WTC11 (cell line): ENCODE measurements at regions not wholly inside any gene's neighbourhood (a gene's known extent, or its start where the extent isn't known, plus 50 kb on each side); places are given as distances from the start of the nearest gene placed in this dataset.

Experiments used
- ETV6 ChIP-seq: sonication (generic); formaldehyde crosslinking; IDR thresholded peaks from 2 replicates; pipeline ENCODE4 v1.8.1; 2022; ENCODE audit warnings: mild to moderate bottlenecking, missing genetic modification reagents
- HMGA2 ChIP-seq: fragments of 250-450 bp; sonication (Bioruptor Pico); IDR thresholded peaks from 2 replicates; pipeline ENCODE4 v1.4.0; 2021; ENCODE audit warnings: mild to moderate bottlenecking, moderate library complexity
- NFATC4 ChIP-seq: fragments of 250-450 bp; sonication (Bioruptor Pico); IDR thresholded peaks from 2 replicates; pipeline ENCODE4 v1.9.0; 2021; ENCODE audit warnings: mild to moderate bottlenecking
- NFE2L1 ChIP-seq: sonication (generic); formaldehyde crosslinking; IDR thresholded peaks from 2 replicates; pipeline ENCODE4 v1.8.1; 2023; ENCODE audit warnings: missing genetic modification reagents
- OVOL2 ChIP-seq: fragments of 250-450 bp; sonication (Bioruptor Pico); IDR thresholded peaks from 2 replicates; pipeline ENCODE4 v1.9.0; 2021; ENCODE audit warnings: mild to moderate bottlenecking, borderline replicate concordance
- RORB ChIP-seq: fragments of 250-450 bp; sonication (Bioruptor Pico); IDR thresholded peaks from 2 replicates; pipeline ENCODE4 v1.9.0; 2021; ENCODE audit warnings: mild to moderate bottlenecking
- SOX15 ChIP-seq: fragments of 250-450 bp; sonication (Bioruptor Pico); IDR thresholded peaks from 2 replicates; pipeline ENCODE4 v1.9.0; 2021; ENCODE audit warnings: mild to moderate bottlenecking
- ZNF138 ChIP-seq: sonication (generic); formaldehyde crosslinking; conservative IDR thresholded peaks from 2 replicates; pipeline ENCODE4 v1.8.1; 2022; ENCODE audit warnings: mild to moderate bottlenecking, moderate library complexity, missing genetic modification reagents
- ZNF263 ChIP-seq: sonication (generic); formaldehyde crosslinking; IDR thresholded peaks from 2 replicates; pipeline ENCODE4 v1.8.1; 2022; ENCODE audit warnings: low read depth, mild to moderate bottlenecking, moderate library complexity, missing genetic modification reagents
- ZNF423 ChIP-seq: fragments of 250-450 bp; sonication (Bioruptor Pico); IDR thresholded peaks from 2 replicates; pipeline ENCODE4 v2.1.2; 2022; ENCODE audit warnings: mild to moderate bottlenecking, moderate library complexity
- TF ChIP-seq, protein P1 (sequence below): sonication (generic); formaldehyde crosslinking; IDR thresholded peaks from 2 replicates; pipeline ENCODE4 v1.8.1; 2023; ENCODE audit warnings: mild to moderate bottlenecking, missing genetic modification reagents
- TF ChIP-seq, protein P2 (sequence below): sonication (generic); formaldehyde crosslinking; IDR thresholded peaks from 2 replicates; pipeline ENCODE4 v1.8.1; 2023; ENCODE audit warnings: mild to moderate bottlenecking, missing genetic modification reagents, moderate library complexity
- TF ChIP-seq, protein P3 (sequence below): sonication (generic); formaldehyde crosslinking; IDR thresholded peaks from 2 replicates; pipeline ENCODE4 v1.8.1; 2023; ENCODE audit warnings: mild to moderate bottlenecking, missing genetic modification reagents, borderline replicate concordance
- TF ChIP-seq, protein P4 (sequence below): sonication (generic); formaldehyde crosslinking; IDR thresholded peaks from 2 replicates; pipeline ENCODE4 v1.8.1; 2022; ENCODE audit warnings: low read depth, missing genetic modification reagents, borderline replicate concordance
- TF ChIP-seq, protein P5 (sequence below): sonication (generic); formaldehyde crosslinking; IDR thresholded peaks from 2 replicates; pipeline ENCODE4 v1.8.0; 2022; ENCODE audit warnings: mild to moderate bottlenecking, missing genetic modification reagents
- TF ChIP-seq, protein P6 (sequence below): fragments of 250-450 bp; sonication (Bioruptor Pico); IDR thresholded peaks from 2 replicates; pipeline ENCODE4 v2.1.2; 2022; ENCODE audit warnings: mild to moderate bottlenecking, moderate library complexity
- TF ChIP-seq, protein P7 (sequence below): sonication (generic); formaldehyde crosslinking; conservative IDR thresholded peaks from 2 replicates; pipeline ENCODE4 v1.8.1; 2023; ENCODE audit warnings: mild to moderate bottlenecking, low read depth, missing genetic modification reagents, moderate library complexity
- TF ChIP-seq, protein P8 (sequence below): fragments of 250-450 bp; sonication (Bioruptor Pico); IDR thresholded peaks from 2 replicates; pipeline ENCODE4 v1.9.0; 2021; ENCODE audit warnings: moderate library complexity, mild to moderate bottlenecking, inconsistent platforms, borderline replicate concordance
- TF ChIP-seq, protein P9 (sequence below): sonication (generic); formaldehyde crosslinking; IDR thresholded peaks from 2 replicates; pipeline ENCODE4 v1.8.1; 2022; ENCODE audit warnings: missing genetic modification reagents, borderline replicate concordance
- TF ChIP-seq, protein P10 (sequence below): fragments of 250-450 bp; sonication (Bioruptor Pico); IDR thresholded peaks from 2 replicates; pipeline ENCODE4 v1.8.0; 2021; ENCODE audit warnings: mild to moderate bottlenecking

DNA sequence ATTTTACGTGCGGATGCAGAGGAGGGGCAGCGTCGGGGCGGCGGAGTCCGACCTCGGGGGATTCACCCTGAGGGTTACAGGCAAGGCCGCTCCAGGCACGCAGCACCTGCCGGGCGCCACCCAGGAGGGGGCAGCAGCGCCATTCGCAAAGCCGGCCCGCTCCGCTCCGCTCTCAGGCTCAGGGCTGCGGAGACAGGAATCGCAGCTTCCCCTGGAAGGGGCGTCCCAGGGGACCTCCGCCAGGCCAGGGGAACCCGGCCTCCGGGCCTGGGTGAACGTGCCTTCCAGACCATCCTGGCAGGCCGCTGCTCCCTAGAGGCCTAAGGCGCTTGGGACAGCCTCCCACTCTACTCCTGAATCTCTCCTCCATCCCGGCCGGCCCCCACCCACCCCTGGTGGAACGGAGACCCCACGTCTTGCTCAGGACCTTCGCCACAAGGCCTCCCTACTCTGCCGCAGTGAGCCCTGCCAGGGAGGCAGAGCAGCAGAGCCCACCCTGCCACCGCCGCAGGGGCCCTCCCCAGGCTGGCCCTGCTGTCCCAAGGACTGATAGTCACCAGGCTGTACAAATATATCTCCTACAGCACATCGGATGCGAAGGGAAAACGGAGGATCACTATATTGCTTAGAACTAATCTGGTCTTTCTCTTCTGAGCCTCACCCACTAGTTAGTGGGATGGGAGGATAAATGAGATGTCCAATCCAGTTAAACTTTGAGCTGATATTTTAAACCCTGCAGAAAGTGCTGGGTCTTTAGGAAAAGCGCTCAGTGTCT is 115.0 kb downstream of the SMIM20 start (continued):
- TF ChIP-seq, protein P1, sequence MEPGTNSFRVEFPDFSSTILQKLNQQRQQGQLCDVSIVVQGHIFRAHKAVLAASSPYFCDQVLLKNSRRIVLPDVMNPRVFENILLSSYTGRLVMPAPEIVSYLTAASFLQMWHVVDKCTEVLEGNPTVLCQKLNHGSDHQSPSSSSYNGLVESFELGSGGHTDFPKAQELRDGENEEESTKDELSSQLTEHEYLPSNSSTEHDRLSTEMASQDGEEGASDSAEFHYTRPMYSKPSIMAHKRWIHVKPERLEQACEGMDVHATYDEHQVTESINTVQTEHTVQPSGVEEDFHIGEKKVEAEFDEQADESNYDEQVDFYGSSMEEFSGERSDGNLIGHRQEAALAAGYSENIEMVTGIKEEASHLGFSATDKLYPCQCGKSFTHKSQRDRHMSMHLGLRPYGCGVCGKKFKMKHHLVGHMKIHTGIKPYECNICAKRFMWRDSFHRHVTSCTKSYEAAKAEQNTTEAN (CRISPR knock-in tag), result 0 out of 2 replicates have a peak, but pooled peaks have one; percentile 54
- no peak for TF ChIP-seq SOX15 (CRISPR knock-in tag)
- TF ChIP-seq RORB (CRISPR knock-in tag), result no peak
- TF ChIP-seq, protein P2, sequence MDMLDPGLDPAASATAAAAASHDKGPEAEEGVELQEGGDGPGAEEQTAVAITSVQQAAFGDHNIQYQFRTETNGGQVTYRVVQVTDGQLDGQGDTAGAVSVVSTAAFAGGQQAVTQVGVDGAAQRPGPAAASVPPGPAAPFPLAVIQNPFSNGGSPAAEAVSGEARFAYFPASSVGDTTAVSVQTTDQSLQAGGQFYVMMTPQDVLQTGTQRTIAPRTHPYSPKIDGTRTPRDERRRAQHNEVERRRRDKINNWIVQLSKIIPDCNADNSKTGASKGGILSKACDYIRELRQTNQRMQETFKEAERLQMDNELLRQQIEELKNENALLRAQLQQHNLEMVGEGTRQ, result no peak
- TF ChIP-seq, protein P3, sequence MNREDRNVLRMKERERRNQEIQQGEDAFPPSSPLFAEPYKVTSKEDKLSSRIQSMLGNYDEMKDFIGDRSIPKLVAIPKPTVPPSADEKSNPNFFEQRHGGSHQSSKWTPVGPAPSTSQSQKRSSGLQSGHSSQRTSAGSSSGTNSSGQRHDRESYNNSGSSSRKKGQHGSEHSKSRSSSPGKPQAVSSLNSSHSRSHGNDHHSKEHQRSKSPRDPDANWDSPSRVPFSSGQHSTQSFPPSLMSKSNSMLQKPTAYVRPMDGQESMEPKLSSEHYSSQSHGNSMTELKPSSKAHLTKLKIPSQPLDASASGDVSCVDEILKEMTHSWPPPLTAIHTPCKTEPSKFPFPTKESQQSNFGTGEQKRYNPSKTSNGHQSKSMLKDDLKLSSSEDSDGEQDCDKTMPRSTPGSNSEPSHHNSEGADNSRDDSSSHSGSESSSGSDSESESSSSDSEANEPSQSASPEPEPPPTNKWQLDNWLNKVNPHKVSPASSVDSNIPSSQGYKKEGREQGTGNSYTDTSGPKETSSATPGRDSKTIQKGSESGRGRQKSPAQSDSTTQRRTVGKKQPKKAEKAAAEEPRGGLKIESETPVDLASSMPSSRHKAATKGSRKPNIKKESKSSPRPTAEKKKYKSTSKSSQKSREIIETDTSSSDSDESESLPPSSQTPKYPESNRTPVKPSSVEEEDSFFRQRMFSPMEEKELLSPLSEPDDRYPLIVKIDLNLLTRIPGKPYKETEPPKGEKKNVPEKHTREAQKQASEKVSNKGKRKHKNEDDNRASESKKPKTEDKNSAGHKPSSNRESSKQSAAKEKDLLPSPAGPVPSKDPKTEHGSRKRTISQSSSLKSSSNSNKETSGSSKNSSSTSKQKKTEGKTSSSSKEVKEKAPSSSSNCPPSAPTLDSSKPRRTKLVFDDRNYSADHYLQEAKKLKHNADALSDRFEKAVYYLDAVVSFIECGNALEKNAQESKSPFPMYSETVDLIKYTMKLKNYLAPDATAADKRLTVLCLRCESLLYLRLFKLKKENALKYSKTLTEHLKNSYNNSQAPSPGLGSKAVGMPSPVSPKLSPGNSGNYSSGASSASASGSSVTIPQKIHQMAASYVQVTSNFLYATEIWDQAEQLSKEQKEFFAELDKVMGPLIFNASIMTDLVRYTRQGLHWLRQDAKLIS (CRISPR knock-in tag), result peak; percentile 74; the same call in 1 of the 2 replicates
- TF ChIP-seq ZNF138 (CRISPR knock-in tag), result 0 out of 2 replicates have a peak, but pooled peaks have one; percentile 74
- TF ChIP-seq, protein P4, sequence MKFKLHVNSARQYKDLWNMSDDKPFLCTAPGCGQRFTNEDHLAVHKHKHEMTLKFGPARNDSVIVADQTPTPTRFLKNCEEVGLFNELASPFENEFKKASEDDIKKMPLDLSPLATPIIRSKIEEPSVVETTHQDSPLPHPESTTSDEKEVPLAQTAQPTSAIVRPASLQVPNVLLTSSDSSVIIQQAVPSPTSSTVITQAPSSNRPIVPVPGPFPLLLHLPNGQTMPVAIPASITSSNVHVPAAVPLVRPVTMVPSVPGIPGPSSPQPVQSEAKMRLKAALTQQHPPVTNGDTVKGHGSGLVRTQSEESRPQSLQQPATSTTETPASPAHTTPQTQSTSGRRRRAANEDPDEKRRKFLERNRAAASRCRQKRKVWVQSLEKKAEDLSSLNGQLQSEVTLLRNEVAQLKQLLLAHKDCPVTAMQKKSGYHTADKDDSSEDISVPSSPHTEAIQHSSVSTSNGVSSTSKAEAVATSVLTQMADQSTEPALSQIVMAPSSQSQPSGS, result no peak
- no peak for TF ChIP-seq HMGA2 (CRISPR knock-in tag)
- TF ChIP-seq, protein P5, sequence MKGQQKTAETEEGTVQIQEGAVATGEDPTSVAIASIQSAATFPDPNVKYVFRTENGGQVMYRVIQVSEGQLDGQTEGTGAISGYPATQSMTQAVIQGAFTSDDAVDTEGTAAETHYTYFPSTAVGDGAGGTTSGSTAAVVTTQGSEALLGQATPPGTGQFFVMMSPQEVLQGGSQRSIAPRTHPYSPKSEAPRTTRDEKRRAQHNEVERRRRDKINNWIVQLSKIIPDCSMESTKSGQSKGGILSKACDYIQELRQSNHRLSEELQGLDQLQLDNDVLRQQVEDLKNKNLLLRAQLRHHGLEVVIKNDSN, result no peak
- no peak for TF ChIP-seq ZNF263 (CRISPR knock-in tag)
- no peak for TF ChIP-seq OVOL2 (CRISPR knock-in tag)
- TF ChIP-seq NFATC4, result no peak
- no peak; the same call in 1 of the 2 replicates for TF ChIP-seq ETV6 (CRISPR knock-in tag)
- peak; percentile 60 for TF ChIP-seq ZNF423 (CRISPR knock-in tag)
- TF ChIP-seq, protein P6, sequence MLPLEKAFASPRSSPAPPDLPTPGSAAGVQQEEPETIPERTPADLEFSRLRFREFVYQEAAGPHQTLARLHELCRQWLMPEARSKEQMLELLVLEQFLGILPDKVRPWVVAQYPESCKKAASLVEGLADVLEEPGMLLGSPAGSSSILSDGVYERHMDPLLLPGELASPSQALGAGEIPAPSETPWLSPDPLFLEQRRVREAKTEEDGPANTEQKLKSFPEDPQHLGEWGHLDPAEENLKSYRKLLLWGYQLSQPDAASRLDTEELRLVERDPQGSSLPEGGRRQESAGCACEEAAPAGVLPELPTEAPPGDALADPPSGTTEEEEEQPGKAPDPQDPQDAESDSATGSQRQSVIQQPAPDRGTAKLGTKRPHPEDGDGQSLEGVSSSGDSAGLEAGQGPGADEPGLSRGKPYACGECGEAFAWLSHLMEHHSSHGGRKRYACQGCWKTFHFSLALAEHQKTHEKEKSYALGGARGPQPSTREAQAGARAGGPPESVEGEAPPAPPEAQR (CRISPR knock-in tag), result no peak
- TF ChIP-seq, protein P7, sequence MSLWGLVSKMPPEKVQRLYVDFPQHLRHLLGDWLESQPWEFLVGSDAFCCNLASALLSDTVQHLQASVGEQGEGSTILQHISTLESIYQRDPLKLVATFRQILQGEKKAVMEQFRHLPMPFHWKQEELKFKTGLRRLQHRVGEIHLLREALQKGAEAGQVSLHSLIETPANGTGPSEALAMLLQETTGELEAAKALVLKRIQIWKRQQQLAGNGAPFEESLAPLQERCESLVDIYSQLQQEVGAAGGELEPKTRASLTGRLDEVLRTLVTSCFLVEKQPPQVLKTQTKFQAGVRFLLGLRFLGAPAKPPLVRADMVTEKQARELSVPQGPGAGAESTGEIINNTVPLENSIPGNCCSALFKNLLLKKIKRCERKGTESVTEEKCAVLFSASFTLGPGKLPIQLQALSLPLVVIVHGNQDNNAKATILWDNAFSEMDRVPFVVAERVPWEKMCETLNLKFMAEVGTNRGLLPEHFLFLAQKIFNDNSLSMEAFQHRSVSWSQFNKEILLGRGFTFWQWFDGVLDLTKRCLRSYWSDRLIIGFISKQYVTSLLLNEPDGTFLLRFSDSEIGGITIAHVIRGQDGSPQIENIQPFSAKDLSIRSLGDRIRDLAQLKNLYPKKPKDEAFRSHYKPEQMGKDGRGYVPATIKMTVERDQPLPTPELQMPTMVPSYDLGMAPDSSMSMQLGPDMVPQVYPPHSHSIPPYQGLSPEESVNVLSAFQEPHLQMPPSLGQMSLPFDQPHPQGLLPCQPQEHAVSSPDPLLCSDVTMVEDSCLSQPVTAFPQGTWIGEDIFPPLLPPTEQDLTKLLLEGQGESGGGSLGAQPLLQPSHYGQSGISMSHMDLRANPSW (CRISPR knock-in tag), result no peak
- TF ChIP-seq, protein P8, sequence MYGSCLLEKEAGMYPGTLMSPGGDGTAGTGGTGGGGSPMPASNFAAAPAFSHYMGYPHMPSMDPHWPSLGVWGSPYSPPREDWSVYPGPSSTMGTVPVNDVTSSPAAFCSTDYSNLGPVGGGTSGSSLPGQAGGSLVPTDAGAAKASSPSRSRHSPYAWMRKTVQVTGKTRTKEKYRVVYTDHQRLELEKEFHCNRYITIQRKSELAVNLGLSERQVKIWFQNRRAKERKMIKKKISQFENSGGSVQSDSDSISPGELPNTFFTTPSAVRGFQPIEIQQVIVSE, result no peak
- peak; percentile 54; the same call in 1 of the 2 replicates for TF ChIP-seq NFE2L1 (CRISPR knock-in tag)
- TF ChIP-seq, protein P9, sequence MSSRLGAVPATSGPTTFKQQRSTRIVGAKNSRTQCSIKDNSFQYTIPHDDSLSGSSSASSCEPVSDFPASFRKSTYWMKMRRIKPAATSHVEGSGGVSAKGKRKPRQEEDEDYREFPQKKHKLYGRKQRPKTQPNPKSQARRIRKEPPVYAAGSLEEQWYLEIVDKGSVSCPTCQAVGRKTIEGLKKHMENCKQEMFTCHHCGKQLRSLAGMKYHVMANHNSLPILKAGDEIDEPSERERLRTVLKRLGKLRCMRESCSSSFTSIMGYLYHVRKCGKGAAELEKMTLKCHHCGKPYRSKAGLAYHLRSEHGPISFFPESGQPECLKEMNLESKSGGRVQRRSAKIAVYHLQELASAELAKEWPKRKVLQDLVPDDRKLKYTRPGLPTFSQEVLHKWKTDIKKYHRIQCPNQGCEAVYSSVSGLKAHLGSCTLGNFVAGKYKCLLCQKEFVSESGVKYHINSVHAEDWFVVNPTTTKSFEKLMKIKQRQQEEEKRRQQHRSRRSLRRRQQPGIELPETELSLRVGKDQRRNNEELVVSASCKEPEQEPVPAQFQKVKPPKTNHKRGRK (CRISPR knock-in tag), result no peak
- TF ChIP-seq, protein P10, sequence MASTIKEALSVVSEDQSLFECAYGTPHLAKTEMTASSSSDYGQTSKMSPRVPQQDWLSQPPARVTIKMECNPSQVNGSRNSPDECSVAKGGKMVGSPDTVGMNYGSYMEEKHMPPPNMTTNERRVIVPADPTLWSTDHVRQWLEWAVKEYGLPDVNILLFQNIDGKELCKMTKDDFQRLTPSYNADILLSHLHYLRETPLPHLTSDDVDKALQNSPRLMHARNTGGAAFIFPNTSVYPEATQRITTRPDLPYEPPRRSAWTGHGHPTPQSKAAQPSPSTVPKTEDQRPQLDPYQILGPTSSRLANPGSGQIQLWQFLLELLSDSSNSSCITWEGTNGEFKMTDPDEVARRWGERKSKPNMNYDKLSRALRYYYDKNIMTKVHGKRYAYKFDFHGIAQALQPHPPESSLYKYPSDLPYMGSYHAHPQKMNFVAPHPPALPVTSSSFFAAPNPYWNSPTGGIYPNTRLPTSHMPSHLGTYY (CRISPR knock-in tag), result no peak
